ENCODE measurements at regions not wholly inside any gene's neighbourhood (a gene's known extent, or its start where the extent isn't known, plus 50 kb on each side); places are given as distances from the start of the nearest gene placed in this dataset.

GRCh38 chr2:235139956-235140800 is 188.4 kb downstream of the SH3BP4 start:
- ChIA-PET CTCF (no interaction called here), POLR2A (no interaction called here)

GRCh38 chr2:235140801-235141081 is 188.9 kb downstream of the SH3BP4 start:
- CTCF ChIA-PET: no interaction called here
- POLR2A ChIA-PET: no interaction called here

GRCh38 chr2:235141411-235142128 is 189.8 kb downstream of the SH3BP4 start:
- ChIA-PET POLR2A (no interaction called here), CTCF (no interaction called here)

GRCh38 chr2:235142601-235143000 is 190.8 kb downstream of the SH3BP4 start:
- CTCF ChIA-PET: no interaction called here
- POLR2A ChIA-PET: no interaction called here

- CTCF ChIA-PET: no interaction called here
- POLR2A ChIA-PET: no interaction called here
These were observed 192.0 kb downstream of the SH3BP4 start for GRCh38 chr2:235143789-235144188.

- POLR2A ChIA-PET: no interaction called here
These were observed 192.5 kb downstream of the SH3BP4 start for GRCh38 chr2:235144291-235144690.

GRCh38 chr2:235146206-235146605 is 194.4 kb downstream of the SH3BP4 start:
- CTCF ChIA-PET: interaction anchor here (1.0 kb wide), 1 partner anchor 12 kb away, joined by 3 read pairs; no protein-coding TSS in a partner anchor
- POLR2A ChIA-PET: no interaction called here

More at GRCh38 chr2:235144291-235144690, 192.5 kb downstream of the SH3BP4 start:
- CTCF ChIA-PET: no interaction called here

- CTCF ChIA-PET: interaction anchor here (1.0 kb wide), 1 partner anchor 11 kb away, joined by 3 read pairs; no protein-coding TSS in a partner anchor
- POLR2A ChIA-PET: no interaction called here
These were observed 195.2 kb downstream of the SH3BP4 start for GRCh38 chr2:235146871-235147565.

GRCh38 chr2:235148201-235149170 is 196.7 kb downstream of the SH3BP4 start:
- POLR2A ChIA-PET: no interaction called here
- CTCF ChIA-PET: no interaction called here

- ChIA-PET POLR2A (interaction anchor here (0.6 kb wide), 1 partner anchor 363 kb away, joined by 3 read pairs; no protein-coding TSS in a partner anchor), CTCF (no interaction called here)
These were observed 197.4 kb downstream of the SH3BP4 start for GRCh38 chr2:235149240-235149659.

- POLR2A ChIA-PET: interaction anchor here (0.6 kb wide), 1 partner anchor 363 kb away, joined by 3 read pairs; no protein-coding TSS in a partner anchor
- CTCF ChIA-PET: no interaction called here
These were observed 197.9 kb downstream of the SH3BP4 start for GRCh38 chr2:235149736-235150135.

- CTCF ChIA-PET: no interaction called here
- POLR2A ChIA-PET: no interaction called here
These were observed 199.3 kb downstream of the SH3BP4 start for GRCh38 chr2:235151152-235151551.

- ChIA-PET POLR2A (no interaction called here), CTCF (no interaction called here)
These were observed 203.3 kb downstream of the SH3BP4 start for GRCh38 chr2:235155163-235155562.

GRCh38 chr2:235156055-235156454 is 204.2 kb downstream of the SH3BP4 start:
- ChIA-PET CTCF (no interaction called here), POLR2A (no interaction called here)

GRCh38 chr2:235157746-235158482 is 206.1 kb downstream of the SH3BP4 start:
- POLR2A ChIA-PET: no interaction called here
- CTCF ChIA-PET: interaction anchor here (1.0 to 1.2 kb wide), 2 partner anchors 11 to 22 kb away, joined by 3 read pairs; no protein-coding TSS in a partner anchor

- CTCF ChIA-PET: no interaction called here
These were observed 208.5 kb downstream of the SH3BP4 start for GRCh38 chr2:235160281-235160810.

GRCh38 chr2:235161565-235161964 is 209.7 kb downstream of the SH3BP4 start:
- POLR2A ChIA-PET: no interaction called here
- CTCF ChIA-PET: interaction anchor here (1.3 kb wide), 1 partner anchor 21 kb away, joined by 4 read pairs; no protein-coding TSS in a partner anchor

More at GRCh38 chr2:235160281-235160810, 208.5 kb downstream of the SH3BP4 start:
- POLR2A ChIA-PET: no interaction called here

- ChIA-PET POLR2A (no interaction called here), CTCF (interaction anchor here (1.3 kb wide), 1 partner anchor 20 kb away, joined by 4 read pairs; no protein-coding TSS in a partner anchor)
These were observed 210.4 kb downstream of the SH3BP4 start for GRCh38 chr2:235162082-235162836.

All from activated CD8-positive, alpha-beta memory T cell treated with anti-CD3 and anti-CD28 coated beads for 36 hours (primary cell).